Amygdala (tissue), 56 donors: ENCODE measurements at regions not wholly inside any gene's neighbourhood (a gene's known extent, or its start where the extent isn't known, plus 50 kb on each side); places are given as distances from the start of the nearest gene placed in this dataset.
"Not testable (repeated sequence)": the region's sequence is repeated elsewhere in the genome, so short reads cannot be mapped to it uniquely, and the experiment has no call there.

Experiments
- DNase-seq, 56 donors: peaks; one replicate each; lab custom pipeline; 2025; lab: John Stamatoyannopoulos, UW

DNA sequence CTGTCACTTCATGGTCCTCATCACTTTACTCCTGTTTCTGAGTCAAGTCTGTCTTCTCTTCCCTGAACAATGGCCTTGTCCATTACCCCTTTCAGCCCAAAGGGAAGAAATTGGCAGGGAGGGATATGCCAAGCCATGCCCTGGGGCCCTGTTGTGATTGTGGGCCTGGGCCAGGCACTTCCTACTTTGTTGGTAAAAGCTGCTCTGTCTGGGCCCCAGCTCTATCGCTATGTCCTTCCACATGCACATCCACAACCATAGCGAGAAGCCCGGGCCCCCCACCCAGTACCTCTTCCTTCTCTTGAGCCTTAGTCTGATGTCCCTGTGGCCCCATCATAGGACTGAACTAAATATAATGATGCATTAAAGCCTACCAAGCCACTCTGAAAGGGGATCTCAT is 126.7 kb upstream of the RCN1 start:
- DNase-seq: no peak

DNA sequence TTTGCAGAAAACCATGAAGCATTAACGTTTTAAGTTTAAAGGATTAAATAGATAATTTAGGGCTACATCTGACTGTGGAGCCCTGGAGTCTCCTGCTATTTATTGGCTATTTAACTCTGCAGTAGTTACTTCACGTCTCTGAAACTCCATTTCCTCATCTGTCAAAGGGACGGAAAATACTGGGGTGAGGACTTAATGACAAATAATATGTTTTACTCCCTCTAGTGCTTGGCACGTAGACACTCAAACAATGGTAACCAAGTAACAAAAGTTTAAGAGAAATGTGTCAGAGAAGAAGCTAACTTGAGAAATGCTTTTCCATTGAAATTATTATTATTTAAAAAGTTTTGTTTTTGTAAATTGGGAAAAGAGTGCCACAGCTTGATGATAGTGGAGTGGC is 130.7 kb upstream of the RCN1 start:
- DNase-seq: no peak

GRCh38 chr11:31959716-31960115 is 131.2 kb upstream of the RCN1 start:
- no peak for DNase-seq

DNA sequence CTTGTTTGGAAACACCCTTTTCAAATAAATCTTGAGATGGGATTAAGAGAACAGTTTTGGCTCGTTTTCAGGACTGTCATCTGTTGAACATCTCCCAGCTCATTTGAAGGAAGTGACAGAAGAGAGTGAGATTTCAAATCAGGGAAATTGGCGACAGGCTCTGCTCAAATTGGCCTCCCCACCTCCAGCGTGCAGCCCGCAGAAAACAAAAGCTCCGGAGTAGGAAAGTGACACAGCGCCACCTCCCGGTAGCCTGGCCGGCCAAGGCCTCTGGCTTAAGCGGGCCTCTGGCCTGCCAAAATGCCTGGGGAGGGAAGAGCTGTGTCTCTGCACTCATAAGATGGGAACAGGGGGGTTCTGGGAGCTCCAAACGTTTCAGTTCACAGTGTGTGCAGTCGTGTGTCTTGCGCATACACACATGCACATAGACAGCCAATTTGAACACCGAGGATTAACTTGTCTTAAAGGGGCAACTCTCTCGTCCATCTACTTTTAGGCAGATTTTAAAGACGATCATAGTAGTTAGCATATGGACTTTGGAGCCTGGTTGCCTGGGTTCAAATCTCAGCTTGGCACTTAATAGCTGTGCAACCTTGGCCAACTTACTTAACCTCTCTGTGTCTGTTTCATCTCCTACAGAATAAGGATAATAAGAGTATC is 132.7 kb upstream of the RCN1 start:
- DNase-seq: peak in 42 of 56 donors; percentile 1 to 73 (median 23)

DNA sequence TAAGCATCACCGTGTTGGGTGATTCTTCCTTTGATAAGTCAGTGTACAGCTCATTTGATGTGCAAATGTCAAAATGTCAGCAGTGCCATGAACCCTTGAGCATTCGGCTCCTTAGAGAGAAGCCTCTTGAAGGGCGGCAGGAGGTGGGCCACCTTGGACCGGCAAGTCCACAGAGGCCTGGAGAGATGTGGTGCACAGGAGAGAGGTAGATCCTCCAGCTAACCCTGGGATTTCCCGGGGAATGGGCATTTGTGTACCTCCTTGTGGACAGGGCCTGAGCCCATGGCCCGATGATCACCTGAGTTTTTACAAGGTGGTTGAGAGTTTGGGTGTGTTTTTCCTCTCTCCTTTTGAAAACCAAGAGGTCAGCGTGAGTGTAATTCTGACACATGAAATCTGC is 133.2 kb upstream of the RCN1 start:
- no peak for DNase-seq

DNA sequence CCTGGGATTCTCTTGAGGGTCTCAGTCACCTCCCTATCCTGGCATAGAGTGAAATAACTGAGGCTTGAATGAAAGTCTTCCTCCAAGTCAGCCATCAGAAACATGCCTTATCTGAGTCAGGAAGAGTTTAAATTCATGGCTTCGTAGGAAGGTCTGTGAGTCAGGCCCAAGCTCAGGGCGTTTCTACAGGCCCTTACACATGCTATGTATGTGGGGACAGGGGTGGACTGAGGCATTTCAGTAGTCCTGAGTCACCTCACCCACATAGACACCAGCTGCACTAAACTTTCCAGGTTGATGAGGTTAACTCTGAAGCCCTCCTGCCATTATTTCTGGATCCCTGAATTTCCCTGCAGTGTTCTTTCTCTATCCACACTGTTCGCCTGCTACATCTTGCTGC is 134.6 kb upstream of the RCN1 start:
- no peak for DNase-seq

- no peak for DNase-seq
Observed at GRCh38 chr11:31955838-31956237, 135.0 kb upstream of the RCN1 start.

- DNase-seq: no peak
Observed at GRCh38 chr11:31953803-31954327, 137.0 kb upstream of the RCN1 start.

DNA sequence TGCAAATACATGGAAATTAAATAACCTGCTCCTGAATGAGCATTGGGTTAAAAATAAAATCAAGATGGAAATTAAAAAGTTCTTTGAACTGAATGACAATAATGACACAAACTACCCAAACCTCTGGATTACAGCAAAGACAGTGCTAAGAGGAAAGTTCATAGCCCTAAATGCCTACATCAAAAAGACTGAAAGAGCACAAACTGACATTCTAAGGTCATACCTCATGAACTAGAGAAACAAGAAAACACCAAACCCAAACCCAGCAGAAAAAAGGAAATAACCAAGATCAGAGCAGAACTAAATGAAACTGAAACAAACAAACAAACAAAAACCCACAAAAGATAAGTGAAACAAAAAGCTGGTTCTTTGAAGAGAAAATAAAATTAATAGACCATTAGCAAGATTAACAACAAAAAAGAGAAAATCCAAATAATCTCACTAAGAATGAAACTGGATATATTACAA is 138.6 kb upstream of the PAX6 start:
- not testable (repeated sequence) for DNase-seq

GRCh38 chr11:31947051-31947450 is 135.9 kb upstream of the PAX6 start:
- no peak for DNase-seq

GRCh38 chr11:31943056-31943780 is 132.1 kb upstream of the PAX6 start:
- DNase-seq: no peak

DNA sequence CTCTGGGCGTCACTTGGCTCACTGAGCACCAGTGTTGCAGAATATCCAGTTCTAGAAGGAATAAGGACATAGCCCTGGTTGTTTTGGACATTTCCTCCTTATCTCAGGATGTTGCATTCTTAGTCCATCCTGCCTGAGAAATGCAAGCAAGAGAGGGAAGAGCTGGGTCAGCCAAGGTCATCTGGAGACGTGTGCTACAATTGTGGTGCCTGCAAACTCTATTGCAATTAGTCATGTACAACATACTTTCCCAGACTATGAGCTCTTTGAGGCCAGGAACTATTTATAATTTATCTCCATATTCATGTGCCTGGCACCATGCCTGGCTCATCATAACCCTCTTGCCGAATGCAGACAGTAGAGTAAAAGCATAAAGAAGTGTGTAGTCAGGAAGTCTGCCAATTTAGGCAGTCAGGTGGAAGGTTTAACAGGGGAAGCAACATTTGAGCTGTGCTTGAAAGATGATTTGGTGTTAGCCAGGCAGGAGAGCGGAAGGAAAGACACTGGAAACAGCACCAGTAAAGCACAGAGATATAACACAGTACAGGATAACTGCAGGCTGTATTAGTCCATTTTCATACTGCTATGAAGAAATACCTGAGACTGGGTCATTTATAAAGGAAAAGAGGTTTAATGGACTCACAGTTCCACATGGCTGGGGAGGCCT is 129.4 kb upstream of the PAX6 start:
- DNase-seq: no peak

DNA sequence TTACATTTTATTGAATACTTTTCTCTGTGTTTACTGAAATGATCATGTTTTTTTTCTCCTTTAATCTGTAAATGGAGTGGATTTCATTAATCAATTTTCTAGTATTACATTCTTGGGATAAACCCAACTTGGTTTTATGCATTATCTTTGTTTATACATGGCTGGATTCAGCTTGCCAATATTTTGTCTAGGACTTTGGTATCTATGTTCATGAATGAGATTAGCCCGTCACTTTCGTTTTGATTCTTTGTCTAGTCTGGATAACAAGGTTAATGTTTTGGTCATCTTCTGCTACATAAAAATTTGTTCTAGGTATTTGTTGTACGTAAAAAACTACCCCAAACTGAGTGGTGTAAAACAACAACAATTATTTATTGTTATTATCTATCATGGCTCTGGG is 127.9 kb upstream of the PAX6 start:
- no peak for DNase-seq

DNA sequence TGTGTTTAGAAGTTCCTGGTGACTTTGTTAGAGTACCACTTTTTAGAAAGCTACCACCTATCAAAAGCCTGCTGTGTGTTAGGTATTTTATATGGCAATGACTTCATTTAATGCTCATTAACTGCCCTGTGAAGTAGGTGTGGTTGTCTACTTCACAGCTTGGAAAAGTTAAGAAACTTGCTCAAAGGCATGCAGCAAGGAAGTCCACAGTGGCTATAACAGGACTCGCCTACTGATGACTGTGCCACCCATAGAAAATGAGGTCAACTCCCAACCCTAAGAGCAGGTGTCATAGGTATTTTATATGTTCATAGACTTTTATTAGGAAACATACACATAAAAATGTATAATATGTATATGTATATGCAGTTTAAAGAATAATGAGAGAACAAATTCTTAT is 125.2 kb upstream of the PAX6 start:
- no peak for DNase-seq

DNA sequence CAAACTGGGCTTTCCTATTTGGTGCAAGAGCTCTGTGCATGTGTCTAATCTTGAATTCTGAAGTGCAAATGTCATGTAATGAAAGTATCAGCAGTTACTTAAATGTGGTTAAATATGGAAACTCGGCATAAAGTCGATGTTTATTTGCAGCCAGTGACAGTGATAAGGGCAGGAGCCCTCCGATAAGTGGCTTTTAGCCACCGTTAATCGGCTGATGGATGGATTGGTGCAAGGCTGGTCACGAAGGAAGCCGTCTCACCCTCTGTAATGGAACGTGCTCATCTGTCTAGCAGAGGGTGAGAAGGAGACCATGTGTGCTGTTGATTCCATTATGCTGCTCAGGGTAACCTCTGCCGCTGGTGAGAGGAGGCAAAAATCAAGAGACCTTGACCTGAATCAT is 121.8 kb upstream of the PAX6 start:
- DNase-seq: no peak

DNA sequence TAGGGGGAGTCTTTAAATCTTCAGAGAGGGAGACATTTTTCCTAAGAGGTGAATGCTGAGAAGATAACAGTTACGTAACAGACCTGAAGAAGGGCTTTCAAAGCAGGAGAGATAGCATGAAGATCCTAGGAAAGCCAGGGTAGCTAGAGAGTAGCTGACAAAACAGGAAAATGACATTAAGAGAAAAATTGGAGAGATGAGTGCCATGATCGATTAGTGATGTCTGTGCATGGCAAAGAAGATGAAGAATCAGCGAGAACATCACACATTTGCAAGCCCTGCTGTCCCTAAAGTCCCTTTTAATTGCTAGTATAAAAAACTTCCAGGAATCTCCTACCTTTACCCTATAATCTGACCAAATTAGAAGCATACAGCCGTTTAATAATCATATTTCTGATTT is 116.9 kb upstream of the PAX6 start:
- DNase-seq: no peak

DNA sequence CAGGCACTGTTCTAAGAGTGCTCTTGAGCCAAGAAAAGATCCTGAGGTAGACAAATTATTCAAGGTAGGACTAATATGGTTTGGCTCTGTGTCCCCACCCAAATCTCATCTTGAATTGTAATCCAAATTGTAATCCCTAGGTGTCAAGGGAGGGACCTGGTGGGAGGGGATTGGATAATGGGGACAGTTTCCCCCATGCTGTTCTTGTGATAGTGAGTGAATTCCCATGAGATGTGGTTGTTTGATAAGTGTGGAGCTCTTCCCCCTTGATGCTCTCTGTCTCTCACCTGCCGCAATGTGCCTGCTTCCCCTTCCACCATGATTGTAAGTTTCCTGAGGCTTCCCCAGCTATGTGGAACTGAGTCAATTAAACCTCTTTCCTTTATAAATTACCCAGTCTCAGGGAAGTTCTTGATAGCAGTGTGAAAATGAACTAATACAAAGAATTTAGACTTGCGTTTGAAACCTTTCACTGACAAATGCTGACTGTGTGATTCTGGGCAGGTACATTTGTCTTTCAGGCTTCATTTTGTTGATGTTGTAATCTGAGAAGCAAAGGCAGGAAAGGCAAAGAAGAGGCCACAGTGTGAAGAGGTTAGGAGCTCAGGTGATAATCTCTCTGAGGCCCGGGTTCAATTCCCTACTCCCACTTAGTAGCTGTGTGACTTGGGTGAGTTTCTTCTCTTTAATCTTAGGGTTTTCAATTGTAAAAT is 115.8 kb upstream of the PAX6 start:
- no peak for DNase-seq

GRCh38 chr11:31926106-31926505 is 115.0 kb upstream of the PAX6 start:
- no peak for DNase-seq

GRCh38 chr11:31922450-31922849 is 111.3 kb upstream of the PAX6 start:
- DNase-seq: no peak

DNA sequence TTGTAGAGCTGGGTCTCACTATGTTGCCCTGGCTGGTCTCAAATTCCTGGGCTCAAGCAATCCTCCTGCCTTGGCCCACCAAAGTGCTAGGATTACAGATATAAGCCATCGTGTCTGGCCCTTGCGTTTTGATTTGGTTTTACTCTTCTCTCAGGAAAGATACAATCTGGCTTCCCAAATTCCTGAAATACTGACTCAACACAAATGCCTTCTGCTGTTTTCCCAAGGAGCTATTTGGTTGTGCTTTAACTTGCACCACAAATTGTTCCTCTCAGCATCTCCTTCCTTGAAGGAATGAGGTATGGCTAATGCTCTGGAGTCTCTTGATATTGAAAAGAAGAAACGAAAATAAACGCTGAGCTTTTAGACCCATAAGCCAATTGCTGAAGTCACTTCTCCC is 110.0 kb upstream of the PAX6 start:
- DNase-seq: no peak

- no peak for DNase-seq
Observed at GRCh38 chr11:31919175-31919574, 108.1 kb upstream of the PAX6 start.
